ENCODE measurements at regions not wholly inside any gene's neighbourhood (a gene's known extent, or its start where the extent isn't known, plus 50 kb on each side); places are given as distances from the start of the nearest gene placed in this dataset.

DNA sequence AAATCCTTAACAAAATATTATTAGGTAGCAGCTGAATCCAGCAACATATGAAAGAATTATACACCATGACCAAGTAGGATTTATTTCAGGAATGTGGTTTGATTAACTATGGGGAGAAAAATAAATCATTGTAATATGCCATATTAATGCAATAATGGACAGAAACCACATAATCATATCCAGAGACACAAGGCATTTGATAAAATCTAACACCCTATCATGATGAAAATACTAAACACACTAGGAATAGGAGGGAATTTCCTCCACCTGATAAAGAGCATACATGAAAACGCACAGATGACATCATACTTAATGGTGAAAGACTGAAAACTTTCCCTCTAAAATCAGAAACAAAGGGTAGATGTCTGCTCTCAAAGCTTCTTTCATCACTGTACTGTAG, 238.9 kb downstream of the PHLDA1 start:
- TF ChIP-seq, protein P1, sequence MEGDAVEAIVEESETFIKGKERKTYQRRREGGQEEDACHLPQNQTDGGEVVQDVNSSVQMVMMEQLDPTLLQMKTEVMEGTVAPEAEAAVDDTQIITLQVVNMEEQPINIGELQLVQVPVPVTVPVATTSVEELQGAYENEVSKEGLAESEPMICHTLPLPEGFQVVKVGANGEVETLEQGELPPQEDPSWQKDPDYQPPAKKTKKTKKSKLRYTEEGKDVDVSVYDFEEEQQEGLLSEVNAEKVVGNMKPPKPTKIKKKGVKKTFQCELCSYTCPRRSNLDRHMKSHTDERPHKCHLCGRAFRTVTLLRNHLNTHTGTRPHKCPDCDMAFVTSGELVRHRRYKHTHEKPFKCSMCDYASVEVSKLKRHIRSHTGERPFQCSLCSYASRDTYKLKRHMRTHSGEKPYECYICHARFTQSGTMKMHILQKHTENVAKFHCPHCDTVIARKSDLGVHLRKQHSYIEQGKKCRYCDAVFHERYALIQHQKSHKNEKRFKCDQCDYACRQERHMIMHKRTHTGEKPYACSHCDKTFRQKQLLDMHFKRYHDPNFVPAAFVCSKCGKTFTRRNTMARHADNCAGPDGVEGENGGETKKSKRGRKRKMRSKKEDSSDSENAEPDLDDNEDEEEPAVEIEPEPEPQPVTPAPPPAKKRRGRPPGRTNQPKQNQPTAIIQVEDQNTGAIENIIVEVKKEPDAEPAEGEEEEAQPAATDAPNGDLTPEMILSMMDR (conservative IDR thresholded peaks at IDR 0.05 in 1 of 2, IDR thresholded peaks at IDR 0.05 in 1 of 2; ENCODE audit: low read depth in 1 of 2, low read length in 2 of 2) = no peak
- TF ChIP-seq EZH2 (IDR thresholded peaks at IDR 0.05; ENCODE audit: low read length, missing control alignments) = no peak
